ENCODE measurements at regions not wholly inside any gene's neighbourhood (a gene's known extent, or its start where the extent isn't known, plus 50 kb on each side); places are given as distances from the start of the nearest gene placed in this dataset.
"Not testable (repeated sequence)": the region's sequence is repeated elsewhere in the genome, so short reads cannot be mapped to it uniquely, and the experiment has no call there.

DNA sequence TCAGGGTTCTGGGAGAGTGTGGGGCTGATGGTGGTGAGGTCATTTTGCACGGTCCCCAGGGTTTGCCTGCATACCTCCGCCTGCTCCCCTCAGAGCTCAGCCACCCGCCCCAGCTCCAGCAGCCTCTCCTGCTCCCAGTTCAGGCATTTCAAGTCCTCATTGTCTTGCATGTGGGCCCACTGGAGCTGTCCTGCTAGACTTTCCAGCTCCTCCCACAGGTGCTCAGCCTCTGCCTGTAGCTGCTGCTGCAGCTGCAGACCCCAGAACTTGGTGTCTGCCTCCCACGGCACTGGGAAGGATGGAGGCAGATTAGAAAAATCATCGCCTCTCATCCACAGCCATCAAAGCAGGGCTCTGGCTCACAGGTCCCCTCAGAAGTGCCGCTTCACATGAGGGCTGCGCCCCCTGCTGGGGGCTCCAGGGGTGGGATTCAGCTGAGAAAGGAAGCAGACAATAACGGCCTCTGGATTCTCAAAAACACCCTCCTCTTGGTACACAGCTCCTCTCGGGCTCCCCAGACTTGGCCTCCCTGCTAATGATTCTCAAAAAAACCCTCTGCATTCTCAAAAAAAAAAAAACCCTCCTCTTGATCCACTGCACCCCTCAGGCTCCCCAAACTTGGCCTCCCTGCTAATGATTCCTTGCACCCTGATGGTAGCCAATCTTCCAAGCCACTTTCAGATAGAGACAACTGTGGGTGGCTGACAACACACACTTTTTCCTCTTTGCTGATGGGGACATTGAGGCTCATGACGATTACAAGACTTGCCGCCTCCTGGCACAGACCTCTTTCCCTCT is 89.3 kb upstream of the C2CD4B start:
- Mint-ChIP-seq H3K27me3 (ENCODE audit: unreplicated experiment) (peaks cover 6% of the 10 kb centered on the region), H3K4me3 (ENCODE audit: unreplicated experiment) (no peak overlapping the region), H3K36me3 (ENCODE audit: unreplicated experiment) (peaks cover 18% of the 10 kb centered on the region), H3K4me1 (ENCODE audit: low read depth, unreplicated experiment) (peaks cover 3% of the 10 kb centered on the region), H3K27ac (ENCODE audit: unreplicated experiment) (no peak overlapping the region), H3K9me3 (ENCODE audit: unreplicated experiment) (peaks cover 6% of the 10 kb centered on the region)
- TF ChIP-seq, protein P1, sequence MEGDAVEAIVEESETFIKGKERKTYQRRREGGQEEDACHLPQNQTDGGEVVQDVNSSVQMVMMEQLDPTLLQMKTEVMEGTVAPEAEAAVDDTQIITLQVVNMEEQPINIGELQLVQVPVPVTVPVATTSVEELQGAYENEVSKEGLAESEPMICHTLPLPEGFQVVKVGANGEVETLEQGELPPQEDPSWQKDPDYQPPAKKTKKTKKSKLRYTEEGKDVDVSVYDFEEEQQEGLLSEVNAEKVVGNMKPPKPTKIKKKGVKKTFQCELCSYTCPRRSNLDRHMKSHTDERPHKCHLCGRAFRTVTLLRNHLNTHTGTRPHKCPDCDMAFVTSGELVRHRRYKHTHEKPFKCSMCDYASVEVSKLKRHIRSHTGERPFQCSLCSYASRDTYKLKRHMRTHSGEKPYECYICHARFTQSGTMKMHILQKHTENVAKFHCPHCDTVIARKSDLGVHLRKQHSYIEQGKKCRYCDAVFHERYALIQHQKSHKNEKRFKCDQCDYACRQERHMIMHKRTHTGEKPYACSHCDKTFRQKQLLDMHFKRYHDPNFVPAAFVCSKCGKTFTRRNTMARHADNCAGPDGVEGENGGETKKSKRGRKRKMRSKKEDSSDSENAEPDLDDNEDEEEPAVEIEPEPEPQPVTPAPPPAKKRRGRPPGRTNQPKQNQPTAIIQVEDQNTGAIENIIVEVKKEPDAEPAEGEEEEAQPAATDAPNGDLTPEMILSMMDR (IDR thresholded peaks at IDR 0.05; ENCODE audit: partially characterized antibody, unreplicated experiment): peak; percentile 84
- DNase-seq: peak; percentile 88

DNA sequence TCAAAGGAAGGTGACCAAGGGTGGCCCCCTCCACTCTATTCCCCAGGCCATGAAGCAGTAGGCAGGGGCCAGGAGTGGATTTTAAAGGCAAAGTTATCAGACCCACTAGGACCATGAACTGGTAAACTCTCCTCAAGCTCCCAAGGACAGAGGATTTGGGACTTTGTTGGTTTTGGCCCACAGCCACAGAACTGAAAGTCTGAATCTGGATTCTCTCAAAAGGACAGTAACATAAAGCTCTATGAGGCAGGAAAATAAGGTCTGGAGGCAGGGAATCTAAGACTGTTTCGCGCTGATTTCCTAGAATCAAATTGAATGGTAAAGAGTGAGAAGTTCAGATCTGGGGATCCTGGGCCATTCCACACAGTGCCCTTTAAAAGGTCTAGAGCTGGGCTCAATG is 91.3 kb upstream of the C2CD4B start:
- H3K4me3 Mint-ChIP-seq (ENCODE audit: unreplicated experiment); H3K4me1 Mint-ChIP-seq (ENCODE audit: low read depth, unreplicated experiment); H3K27ac Mint-ChIP-seq (ENCODE audit: unreplicated experiment); DNase-seq; H3K27me3 Mint-ChIP-seq (ENCODE audit: unreplicated experiment): not testable (repeated sequence)
- peaks cover 12% of the 10 kb centered on the region for H3K9me3 Mint-ChIP-seq (ENCODE audit: unreplicated experiment)
- peaks cover 22% of the 10 kb centered on the region for H3K36me3 Mint-ChIP-seq (ENCODE audit: unreplicated experiment)

GRCh38 chr15:62257996-62258521 is 93.0 kb upstream of the C2CD4B start:
- H3K27me3 Mint-ChIP-seq (ENCODE audit: unreplicated experiment): peaks cover 10% of the 10 kb centered on the region
- H3K9me3 Mint-ChIP-seq (ENCODE audit: unreplicated experiment): peaks cover 20% of the 10 kb centered on the region
- no peak overlapping the region for H3K27ac Mint-ChIP-seq (ENCODE audit: unreplicated experiment)
- no peak overlapping the region for H3K4me3 Mint-ChIP-seq (ENCODE audit: unreplicated experiment)
- DNase-seq: no peak
- H3K36me3 Mint-ChIP-seq (ENCODE audit: unreplicated experiment): peaks cover 27% of the 10 kb centered on the region
- TF ChIP-seq, protein P1 (IDR thresholded peaks at IDR 0.05; ENCODE audit: partially characterized antibody, unreplicated experiment): no peak
- no peaks in the 10 kb centered on the region for H3K4me1 Mint-ChIP-seq (ENCODE audit: low read depth, unreplicated experiment)

- Mint-ChIP-seq H3K27me3 (ENCODE audit: unreplicated experiment) (peaks cover 5% of the 10 kb centered on the region), H3K9me3 (ENCODE audit: unreplicated experiment) (peaks cover 22% of the 10 kb centered on the region), H3K4me3 (ENCODE audit: unreplicated experiment) (no peak overlapping the region), H3K36me3 (ENCODE audit: unreplicated experiment) (peaks cover 33% of the 10 kb centered on the region), H3K27ac (ENCODE audit: unreplicated experiment) (no peak overlapping the region), H3K4me1 (ENCODE audit: low read depth, unreplicated experiment) (no peaks in the 10 kb centered on the region)
- DNase-seq: no peak
- TF ChIP-seq, protein P1 (IDR thresholded peaks at IDR 0.05; ENCODE audit: partially characterized antibody, unreplicated experiment): no peak
Observed at GRCh38 chr15:62262305-62262941, 97.3 kb upstream of the C2CD4B start.

GRCh38 chr15:62264196-62264595 is 99.1 kb upstream of the C2CD4B start:
- Mint-ChIP-seq H3K27me3 (ENCODE audit: unreplicated experiment) (peaks cover 5% of the 10 kb centered on the region), H3K4me3 (ENCODE audit: unreplicated experiment) (no peak overlapping the region), H3K9me3 (ENCODE audit: unreplicated experiment) (peaks cover 31% of the 10 kb centered on the region), H3K4me1 (ENCODE audit: low read depth, unreplicated experiment) (no peaks in the 10 kb centered on the region), H3K27ac (ENCODE audit: unreplicated experiment) (no peak overlapping the region), H3K36me3 (ENCODE audit: unreplicated experiment) (peaks cover 47% of the 10 kb centered on the region)
- TF ChIP-seq, protein P1 (IDR thresholded peaks at IDR 0.05; ENCODE audit: partially characterized antibody, unreplicated experiment): no peak
- DNase-seq: no peak

Data from glutamatergic neuron (in vitro differentiated cells).